Fibroblast of lung (primary cell): ENCODE measurements at regions not wholly inside any gene's neighbourhood (a gene's known extent, or its start where the extent isn't known, plus 50 kb on each side); places are given as distances from the start of the nearest gene placed in this dataset.

ENCODE experiments used
- DNase-seq, 2 donors: peaks; one replicate each; pipeline versions ENCODE4 v3.0.0 to v3.0.0-alpha.2; 2010; ENCODE audit warnings: low read depth in 2 of 2
- H2AFZ ChIP-seq: 2 replicates; pipeline ENCODE4 v1.5.1; 2012; ENCODE audit warnings: low read length, control low read depth, inconsistent platforms
- H3K27ac ChIP-seq: 2 replicates; pipeline ENCODE4 v1.5.1; 2011; ENCODE audit warnings: low read length, control low read depth; ENCODE audit not compliant: insufficient read depth
- H3K27me3 ChIP-seq: 2 replicates; pipeline ENCODE4 v1.5.1; 2011; ENCODE audit warnings: mild to moderate bottlenecking, low read length; ENCODE audit not compliant: control insufficient read depth, insufficient read depth
- H3K36me3 ChIP-seq: 2 replicates; pipeline ENCODE4 v1.5.1; 2011; ENCODE audit warnings: low read length; ENCODE audit not compliant: control insufficient read depth, insufficient read depth
- H3K4me1 ChIP-seq: 2 replicates; pipeline ENCODE4 v1.5.1; 2011; ENCODE audit warnings: low read length; ENCODE audit not compliant: control insufficient read depth, insufficient read depth; ENCODE audit errors: extremely low read depth
- H3K4me2 ChIP-seq: 2 replicates; pipeline ENCODE4 v1.5.1; 2011; ENCODE audit warnings: low read length, control low read depth; ENCODE audit not compliant: insufficient read depth; ENCODE audit errors: extremely low read depth
- H3K4me3 ChIP-seq, 4 experiments: fragments of 200-600 bp in 1 of 4; sonication (generic) in 1 of 4; replicated peaks in 1 of 4; 2 replicates each; pipeline ENCODE4 v1.5.1; 2011 to 2016; ENCODE audit warnings: low read length in 4 of 4, low read depth in 3 of 4, mild to moderate bottlenecking in 3 of 4, control low read depth in 2 of 4, inconsistent platforms in 1 of 4, mixed read lengths in 1 of 4; ENCODE audit not compliant: insufficient read depth in 1 of 4; ENCODE audit errors: control extremely low read depth in 1 of 4
- H3K79me2 ChIP-seq: 2 replicates; pipeline ENCODE4 v1.5.1; 2012; ENCODE audit warnings: mild to moderate bottlenecking, low read length, inconsistent platforms; ENCODE audit not compliant: control insufficient read depth, insufficient read depth
- H3K9ac ChIP-seq: 2 replicates; pipeline ENCODE4 v1.5.1; 2011; ENCODE audit warnings: mild to moderate bottlenecking, low read length, control low read depth; ENCODE audit not compliant: insufficient read depth
- H3K9me3 ChIP-seq: 2 replicates; pipeline ENCODE4 v1.5.1; 2012; ENCODE audit warnings: low read depth, low read length; ENCODE audit not compliant: control insufficient read depth, insufficient read depth
- H4K20me1 ChIP-seq: 2 replicates; pipeline ENCODE4 v1.5.1; 2011; ENCODE audit warnings: low read length; ENCODE audit not compliant: control insufficient read depth, insufficient read depth; ENCODE audit errors: extremely low read depth
- EZH2 ChIP-seq: IDR thresholded peaks from 2 replicates; pipeline ENCODE4 v1.5.1; 2012; ENCODE audit warnings: low read length, control low read depth, mild to moderate bottlenecking; ENCODE audit errors: missing control alignments
- TF ChIP-seq, protein P1 (sequence below), 2 donors: IDR thresholded peaks in 1 of 2; conservative IDR thresholded peaks in 1 of 2; 1 replicate in 1 of 2; 2 replicates in 1 of 2; pipeline ENCODE4 v1.5.1; 2011 to 2012; ENCODE audit warnings: low read length in 2 of 2, control low read depth in 1 of 2, inconsistent platforms in 1 of 2, low read depth in 1 of 2, mild to moderate bottlenecking in 1 of 2

DNA sequence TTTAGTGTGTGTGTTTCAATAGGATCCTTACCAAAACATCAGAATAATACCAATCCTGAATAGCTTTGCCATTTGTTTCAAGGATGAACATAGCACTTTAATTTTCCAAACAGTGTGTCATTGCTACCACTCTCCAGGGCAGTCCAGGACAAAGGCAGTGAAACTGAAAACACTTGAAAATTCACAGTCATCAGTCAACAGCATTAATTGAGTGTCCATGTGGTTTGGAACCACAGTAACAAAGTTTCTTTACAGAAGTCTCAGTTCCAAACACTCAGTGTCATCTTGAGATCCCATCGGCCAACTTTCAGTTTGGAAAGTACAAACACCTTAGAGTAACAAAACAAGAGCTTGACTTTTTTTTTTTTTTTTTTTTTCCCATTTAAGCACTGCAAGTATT, 228.4 kb upstream of the SOX5 start:
- H3K4me2 ChIP-seq = no peak overlapping the region
- no peaks in the 10 kb centered on the region for H3K9me3 ChIP-seq
- H2AFZ ChIP-seq = no peak overlapping the region
- no peak overlapping the region for H3K9ac ChIP-seq
- no peaks in the 10 kb centered on the region for H3K79me2 ChIP-seq
- DNase-seq = no peak
- H3K36me3 ChIP-seq = no peaks in the 10 kb centered on the region
- H3K27ac ChIP-seq = no peak overlapping the region
- no peak for TF ChIP-seq EZH2
- TF ChIP-seq, protein P1, sequence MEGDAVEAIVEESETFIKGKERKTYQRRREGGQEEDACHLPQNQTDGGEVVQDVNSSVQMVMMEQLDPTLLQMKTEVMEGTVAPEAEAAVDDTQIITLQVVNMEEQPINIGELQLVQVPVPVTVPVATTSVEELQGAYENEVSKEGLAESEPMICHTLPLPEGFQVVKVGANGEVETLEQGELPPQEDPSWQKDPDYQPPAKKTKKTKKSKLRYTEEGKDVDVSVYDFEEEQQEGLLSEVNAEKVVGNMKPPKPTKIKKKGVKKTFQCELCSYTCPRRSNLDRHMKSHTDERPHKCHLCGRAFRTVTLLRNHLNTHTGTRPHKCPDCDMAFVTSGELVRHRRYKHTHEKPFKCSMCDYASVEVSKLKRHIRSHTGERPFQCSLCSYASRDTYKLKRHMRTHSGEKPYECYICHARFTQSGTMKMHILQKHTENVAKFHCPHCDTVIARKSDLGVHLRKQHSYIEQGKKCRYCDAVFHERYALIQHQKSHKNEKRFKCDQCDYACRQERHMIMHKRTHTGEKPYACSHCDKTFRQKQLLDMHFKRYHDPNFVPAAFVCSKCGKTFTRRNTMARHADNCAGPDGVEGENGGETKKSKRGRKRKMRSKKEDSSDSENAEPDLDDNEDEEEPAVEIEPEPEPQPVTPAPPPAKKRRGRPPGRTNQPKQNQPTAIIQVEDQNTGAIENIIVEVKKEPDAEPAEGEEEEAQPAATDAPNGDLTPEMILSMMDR (conservative IDR thresholded peaks at IDR 0.05 in 1 of 2, IDR thresholded peaks at IDR 0.05 in 1 of 2; ENCODE audit: low read depth in 1 of 2, low read length in 2 of 2) = no peak
- H3K4me1 ChIP-seq = peaks cover 2% of the 10 kb centered on the region
- no peaks in the 10 kb centered on the region for H4K20me1 ChIP-seq
- no peak overlapping the region for H3K4me3 ChIP-seq
- H3K27me3 ChIP-seq = no peaks in the 10 kb centered on the region

DNA sequence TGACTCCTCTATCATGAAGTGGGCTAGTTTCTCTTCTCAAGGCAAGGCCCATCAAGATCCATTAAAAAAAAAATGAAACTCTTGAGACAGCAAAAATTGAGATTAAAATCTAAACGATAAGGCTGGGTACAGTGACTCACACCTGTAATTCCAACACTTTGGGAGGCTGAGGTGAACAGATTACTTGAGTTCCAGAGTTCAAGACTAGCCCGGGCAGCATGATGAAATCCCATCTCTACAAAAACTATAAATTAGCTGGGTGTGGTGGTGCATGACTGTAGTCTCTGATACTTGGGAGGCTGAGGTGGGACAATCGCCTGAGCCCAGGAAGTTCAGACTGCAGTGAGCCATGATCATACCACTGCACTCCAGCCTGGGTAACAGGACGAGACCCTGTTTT, 226.5 kb upstream of the SOX5 start:
- TF ChIP-seq EZH2 = no peak
- TF ChIP-seq, protein P1 (conservative IDR thresholded peaks at IDR 0.05 in 1 of 2, IDR thresholded peaks at IDR 0.05 in 1 of 2; ENCODE audit: low read depth in 1 of 2, low read length in 2 of 2) = no peak
- DNase-seq = no peak
- H3K9ac ChIP-seq = no peak overlapping the region

DNA sequence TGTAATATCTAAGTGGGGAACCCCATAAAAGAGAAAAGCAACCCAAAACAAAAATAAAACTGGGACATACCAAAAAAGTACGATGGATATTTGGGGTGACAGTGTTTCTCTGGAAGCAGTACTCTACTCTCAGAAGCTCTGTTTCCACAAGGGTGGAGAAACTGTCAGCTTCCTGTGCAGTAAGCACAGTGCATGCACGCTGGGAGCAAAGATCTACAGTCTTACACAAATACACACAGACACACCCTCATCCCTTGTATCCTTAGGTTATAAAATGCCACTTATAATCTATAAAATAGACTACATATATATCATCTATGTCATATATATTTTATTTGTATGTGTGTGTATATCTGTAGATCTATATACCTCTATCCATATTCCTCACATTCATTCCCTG, 225.8 kb upstream of the SOX5 start:
- TF ChIP-seq EZH2 = no peak
- TF ChIP-seq, protein P1 (conservative IDR thresholded peaks at IDR 0.05 in 1 of 2, IDR thresholded peaks at IDR 0.05 in 1 of 2; ENCODE audit: low read depth in 1 of 2, low read length in 2 of 2) = no peak
- H3K36me3 ChIP-seq = no peaks in the 10 kb centered on the region
- no peaks in the 10 kb centered on the region for H3K79me2 ChIP-seq
- H3K9me3 ChIP-seq = no peaks in the 10 kb centered on the region
- no peak for DNase-seq
- H2AFZ ChIP-seq = no peak overlapping the region
- no peak overlapping the region for H3K4me3 ChIP-seq
- H3K27ac ChIP-seq = no peak overlapping the region
- no peak overlapping the region for H3K4me2 ChIP-seq
- H4K20me1 ChIP-seq = no peaks in the 10 kb centered on the region
- H3K9ac ChIP-seq = no peak overlapping the region
- H3K27me3 ChIP-seq = no peaks in the 10 kb centered on the region
- H3K4me1 ChIP-seq = peaks cover 2% of the 10 kb centered on the region

More for the DNA sequence above, 226.5 kb upstream of the SOX5 start:
- no peaks in the 10 kb centered on the region for H3K27me3 ChIP-seq
- no peak overlapping the region for H2AFZ ChIP-seq
- no peaks in the 10 kb centered on the region for H4K20me1 ChIP-seq
- H3K27ac ChIP-seq = no peak overlapping the region
- H3K4me1 ChIP-seq = peaks cover 2% of the 10 kb centered on the region
- no peaks in the 10 kb centered on the region for H3K9me3 ChIP-seq
- no peaks in the 10 kb centered on the region for H3K36me3 ChIP-seq
- H3K4me2 ChIP-seq = no peak overlapping the region
- H3K79me2 ChIP-seq = no peaks in the 10 kb centered on the region
- H3K4me3 ChIP-seq = no peak overlapping the region
